Upper lobe of left lung (tissue), 6 donors: ENCODE measurements at regions not wholly inside any gene's neighbourhood (a gene's known extent, or its start where the extent isn't known, plus 50 kb on each side); places are given as distances from the start of the nearest gene placed in this dataset.

Source experiments
- ATAC-seq, 2 donors: fragments of 200-7000 bp; cut with Tn5 transposase; one replicate each; pipeline ENCODE4 v1.9.1; 2022; ENCODE audit warnings: mild to moderate bottlenecking in 2 of 2, moderate library complexity in 2 of 2; ENCODE audit not compliant: low FRiP score in 2 of 2
- DNase-seq, 2 donors: peaks; one replicate each; pipeline ENCODE4 v3.0.0-alpha.2; 2019 to 2020
- H3K27ac ChIP-seq, 4 donors: fragments of 200-600 bp; sonication (generic); one replicate each; pipeline ENCODE4 v1.5.1; 2016 to 2019
- H3K27me3 ChIP-seq, 4 donors: fragments of 200-600 bp; sonication (generic); one replicate each; pipeline ENCODE4 v1.5.1; 2017 to 2019
- H3K36me3 ChIP-seq, 4 donors: fragments of 200-600 bp; sonication (generic); one replicate each; pipeline ENCODE4 v1.5.1; 2016 to 2019
- H3K4me1 ChIP-seq, 4 donors: fragments of 200-600 bp; sonication (generic); one replicate each; pipeline ENCODE4 v1.5.1; 2018 to 2019
- H3K4me3 ChIP-seq, 4 donors: fragments of 200-600 bp; sonication (generic); one replicate each; pipeline ENCODE4 v1.5.1; 2017 to 2019; ENCODE audit warnings: mild to moderate bottlenecking in 2 of 4, moderate library complexity in 1 of 4
- H3K9me3 ChIP-seq, 4 donors: fragments of 200-600 bp; sonication (generic); one replicate each; pipeline ENCODE4 v1.5.1; 2018 to 2019
- CTCF ChIP-seq, 6 experiments: fragments of 450-650 bp in 4 of 6; fragments of 200-600 bp in 2 of 6; sonication (generic) in 2 of 6; IDR thresholded peaks; one replicate each; pipeline ENCODE4 v1.5.1; 2016 to 2019; ENCODE audit warnings: antibody characterized with exemption in 6 of 6
- EP300 ChIP-seq, 4 donors: sonication (generic); formaldehyde crosslinking; IDR thresholded peaks; one replicate each; pipeline ENCODE4 v1.5.1; 2017; ENCODE audit warnings: antibody characterized with exemption in 4 of 4, control low read depth in 2 of 4
- POLR2A ChIP-seq, 4 donors: fragments of 450-650 bp; IDR thresholded peaks; one replicate each; pipeline ENCODE4 v1.5.1; 2016 to 2017; ENCODE audit warnings: antibody characterized with exemption in 4 of 4, mild to moderate bottlenecking in 2 of 4
- POLR2AphosphoS5 ChIP-seq, 2 donors: sonication (generic); formaldehyde crosslinking; IDR thresholded peaks; one replicate each; pipeline ENCODE4 v1.5.1; 2017; ENCODE audit warnings: antibody characterized with exemption in 2 of 2
- WGBS, 2 donors: methylation state at CpG; one replicate each; pipeline ENCODE4 v1.1.5; 2017 to 2018; 5-methylcytosine and 5-hydroxymethylcytosine counted together
- donor health status: DM: no; HTN: no; CAD: no; lungs with moderate emphysema.
- donor health status: DM: no; HTN: yes; CAD: no; lungs with severe emphysema.

- DNase-seq (peak; percentile 50 to 79), ATAC-seq (peak; percentile 72 to 89)
- H3K27me3 ChIP-seq, result peaks cover 0 to 8% (median 0%) of the 10 kb centered on the region in 4 donors
- H3K4me3 ChIP-seq, result no peak overlapping the region
- no peak for TF ChIP-seq EP300 (IDR thresholded peaks at IDR 0.05)
- peak; percentile 48 to 77 (median 70) for TF ChIP-seq CTCF (IDR thresholded peaks at IDR 0.05)
- no peaks in the 10 kb centered on the region for H3K9me3 ChIP-seq
- WGBS, 2 donors, result 25% methylated on average over 26 to 32 of the region's 32 CpGs
- no peak overlapping the region for H3K27ac ChIP-seq
- H3K4me1 ChIP-seq, result no peaks in the 10 kb centered on the region
- no peaks in the 10 kb centered on the region for H3K36me3 ChIP-seq
These were observed 89.1 kb upstream of the PHACTR3 start for GRCh38 chr20:59515013-59515905.

GRCh38 chr20:59515906-59516209 is 88.5 kb upstream of the PHACTR3 start:
- Histone ChIP-seq H3K27me3 (peaks cover 0 to 8% (median 0%) of the 10 kb centered on the region in 4 donors), H3K27ac (no peak overlapping the region), H3K4me3 (no peak overlapping the region), H3K4me1 (no peaks in the 10 kb centered on the region), H3K9me3 (no peaks in the 10 kb centered on the region), H3K36me3 (no peaks in the 10 kb centered on the region)
- WGBS, 2 donors, result 76% methylated on average over 3 of the region's 3 CpGs
- no peak for ATAC-seq
- TF ChIP-seq EP300 (IDR thresholded peaks at IDR 0.05), result no peak
- TF ChIP-seq POLR2A (IDR thresholded peaks at IDR 0.05), result no peak
- peak in 1 of 6 experiments; percentile 33 for TF ChIP-seq CTCF (IDR thresholded peaks at IDR 0.05)
- no peak for TF ChIP-seq POLR2AphosphoS5 (IDR thresholded peaks at IDR 0.05)
- DNase-seq, result no peak

GRCh38 chr20:59518881-59519706 is 85.2 kb upstream of the PHACTR3 start:
- DNase-seq, result no peak
- 44 to 73% methylated on average over 2 to 3 of the region's 3 CpGs for WGBS, 2 donors
- H3K27ac ChIP-seq, result no peak overlapping the region
- peak; percentile 56 to 62 for ATAC-seq
- H3K27me3 ChIP-seq, result peaks cover 0 to 8% (median 0%) of the 10 kb centered on the region in 4 donors
- H3K36me3 ChIP-seq, result no peaks in the 10 kb centered on the region
- H3K4me3 ChIP-seq, result no peak overlapping the region
- H3K4me1 ChIP-seq, result no peaks in the 10 kb centered on the region
- TF ChIP-seq POLR2AphosphoS5 (IDR thresholded peaks at IDR 0.05) (no peak), EP300 (IDR thresholded peaks at IDR 0.05) (no peak), POLR2A (IDR thresholded peaks at IDR 0.05) (no peak), CTCF (IDR thresholded peaks at IDR 0.05) (peak; percentile 52 to 92 (median 70))
- H3K9me3 ChIP-seq, result no peaks in the 10 kb centered on the region

- H3K36me3 ChIP-seq, result no peaks in the 10 kb centered on the region
- H3K4me3 ChIP-seq, result no peak overlapping the region
- H3K27me3 ChIP-seq, result peaks cover 0 to 4% (median 0%) of the 10 kb centered on the region in 4 donors
- H3K9me3 ChIP-seq, result no peaks in the 10 kb centered on the region
- no peak overlapping the region for H3K27ac ChIP-seq
- no peaks in the 10 kb centered on the region for H3K4me1 ChIP-seq
- TF ChIP-seq POLR2AphosphoS5 (IDR thresholded peaks at IDR 0.05) (no peak), EP300 (IDR thresholded peaks at IDR 0.05) (no peak), CTCF (IDR thresholded peaks at IDR 0.05) (no peak), POLR2A (IDR thresholded peaks at IDR 0.05) (no peak)
- ATAC-seq, result no peak
- WGBS, 2 donors, result 0% methylated on average over 1 of the region's 1 CpG
- no peak for DNase-seq
These were observed 84.7 kb upstream of the PHACTR3 start for GRCh38 chr20:59519707-59520014.
